ENCODE measurements at regions not wholly inside any gene's neighbourhood (a gene's known extent, or its start where the extent isn't known, plus 50 kb on each side); places are given as distances from the start of the nearest gene placed in this dataset.
"Not testable (repeated sequence)": the region's sequence is repeated elsewhere in the genome, so short reads cannot be mapped to it uniquely, and the experiment has no call there.

GRCh38 chr1:38185913-38186312 lies 139.3 kb upstream of the POU3F1 start:
- no peak for TF ChIP-seq ZNF274 (IDR thresholded peaks at IDR 0.05; ENCODE audit: low read depth, low read length)
- H3K4me3 ChIP-seq (ENCODE audit: low read length): no peak overlapping the region

- H3K4me3 ChIP-seq (ENCODE audit: low read length): no peak overlapping the region
- TF ChIP-seq ZNF274 (IDR thresholded peaks at IDR 0.05; ENCODE audit: low read depth, low read length): no peak
These were observed 137.2 kb upstream of the POU3F1 start for GRCh38 chr1:38183747-38184146.

DNA sequence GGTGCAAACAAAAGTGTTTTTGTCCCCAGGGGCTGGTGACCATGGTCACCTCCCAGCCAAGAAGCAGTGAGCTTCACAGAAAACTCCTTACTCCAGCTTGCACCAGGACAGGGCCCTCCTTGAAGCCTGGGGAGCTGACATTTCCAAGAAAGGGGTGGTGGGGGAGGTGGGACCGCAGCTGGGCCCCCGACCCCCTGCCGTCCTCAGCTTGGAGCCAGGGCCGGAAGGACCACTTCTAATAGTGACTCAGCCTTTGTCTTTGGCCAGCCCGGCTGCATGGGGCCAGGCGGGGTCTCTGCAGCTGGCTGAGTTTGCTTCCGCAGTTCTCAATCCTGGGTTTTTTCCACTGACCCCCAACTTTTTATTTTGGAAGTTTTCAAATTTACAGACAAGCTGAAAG lies 136.5 kb upstream of the POU3F1 start:
- H3K4me3 ChIP-seq (ENCODE audit: low read length): no peak overlapping the region
- TF ChIP-seq ZNF274 (IDR thresholded peaks at IDR 0.05; ENCODE audit: low read depth, low read length): no peak

GRCh38 chr1:38180388-38180787 lies 133.8 kb upstream of the POU3F1 start:
- not testable (repeated sequence) for H3K4me3 ChIP-seq (ENCODE audit: low read length)

DNA sequence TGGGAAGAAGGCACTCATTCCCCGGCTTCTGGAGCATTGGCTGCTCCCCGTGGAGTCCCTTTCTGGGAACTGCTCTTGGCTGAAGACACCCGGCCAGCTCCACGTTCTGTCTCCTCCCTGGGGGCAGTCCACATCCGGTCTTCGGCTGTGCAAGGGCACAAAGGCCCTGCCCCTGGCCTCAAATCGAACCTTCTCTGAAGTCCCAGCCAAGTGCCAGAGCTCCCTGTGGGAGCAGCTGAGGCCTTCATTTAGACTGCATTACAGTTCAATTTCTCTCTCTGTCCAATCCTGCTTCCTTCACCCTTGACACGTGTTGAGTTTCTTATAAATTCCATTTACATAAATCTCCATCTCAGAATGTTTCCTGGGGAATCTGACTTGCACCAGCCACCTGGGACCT lies 132.9 kb upstream of the POU3F1 start:
- no peak for TF ChIP-seq ZNF274 (IDR thresholded peaks at IDR 0.05; ENCODE audit: low read depth, low read length)
- no peak overlapping the region for H3K4me3 ChIP-seq (ENCODE audit: low read length)

- no peak for TF ChIP-seq ZNF274 (IDR thresholded peaks at IDR 0.05; ENCODE audit: low read depth, low read length)
These were observed 131.6 kb upstream of the POU3F1 start for GRCh38 chr1:38178216-38178615.

GRCh38 chr1:38175121-38175520 lies 128.5 kb upstream of the POU3F1 start:
- no peak overlapping the region for H3K4me3 ChIP-seq (ENCODE audit: low read length)

More at GRCh38 chr1:38178216-38178615, 131.6 kb upstream of the POU3F1 start:
- no peak overlapping the region for H3K4me3 ChIP-seq (ENCODE audit: low read length)

GRCh38 chr1:38173848-38174247 lies 127.3 kb upstream of the POU3F1 start:
- H3K4me3 ChIP-seq (ENCODE audit: low read length): no peak overlapping the region
- no peak for TF ChIP-seq ZNF274 (IDR thresholded peaks at IDR 0.05; ENCODE audit: low read depth, low read length)

More at GRCh38 chr1:38175121-38175520, 128.5 kb upstream of the POU3F1 start:
- no peak for TF ChIP-seq ZNF274 (IDR thresholded peaks at IDR 0.05; ENCODE audit: low read depth, low read length)

- TF ChIP-seq ZNF274 (IDR thresholded peaks at IDR 0.05; ENCODE audit: low read depth, low read length): no peak
- no peak overlapping the region for H3K4me3 ChIP-seq (ENCODE audit: low read length)
These were observed 126.7 kb upstream of the POU3F1 start for GRCh38 chr1:38173157-38173831.

- H3K4me3 ChIP-seq (ENCODE audit: low read length): no peak overlapping the region
- TF ChIP-seq ZNF274 (IDR thresholded peaks at IDR 0.05; ENCODE audit: low read depth, low read length): no peak
These were observed 122.5 kb upstream of the POU3F1 start for GRCh38 chr1:38169121-38169520.

DNA sequence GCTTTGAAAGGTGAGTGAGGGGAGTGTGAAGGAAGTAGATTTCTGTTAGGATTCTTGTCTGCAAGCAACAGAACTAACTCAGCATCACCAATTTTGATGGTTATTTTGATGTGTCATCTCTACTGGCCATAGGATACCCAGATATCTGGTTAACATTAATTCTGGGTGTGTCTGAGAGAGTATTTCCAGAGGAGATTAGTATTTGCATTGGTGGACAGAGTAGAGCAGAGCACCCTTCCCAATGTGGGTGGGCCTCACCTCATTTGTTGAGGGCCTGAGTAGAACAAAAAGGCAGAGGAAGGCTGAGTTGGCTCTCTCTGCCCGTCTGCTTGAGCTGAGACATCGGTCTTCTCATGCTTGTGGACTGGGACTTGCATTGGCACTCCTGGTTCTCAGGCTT lies 121.8 kb upstream of the POU3F1 start:
- no peak for TF ChIP-seq ZNF274 (IDR thresholded peaks at IDR 0.05; ENCODE audit: low read depth, low read length)
- no peak overlapping the region for H3K4me3 ChIP-seq (ENCODE audit: low read length)

DNA sequence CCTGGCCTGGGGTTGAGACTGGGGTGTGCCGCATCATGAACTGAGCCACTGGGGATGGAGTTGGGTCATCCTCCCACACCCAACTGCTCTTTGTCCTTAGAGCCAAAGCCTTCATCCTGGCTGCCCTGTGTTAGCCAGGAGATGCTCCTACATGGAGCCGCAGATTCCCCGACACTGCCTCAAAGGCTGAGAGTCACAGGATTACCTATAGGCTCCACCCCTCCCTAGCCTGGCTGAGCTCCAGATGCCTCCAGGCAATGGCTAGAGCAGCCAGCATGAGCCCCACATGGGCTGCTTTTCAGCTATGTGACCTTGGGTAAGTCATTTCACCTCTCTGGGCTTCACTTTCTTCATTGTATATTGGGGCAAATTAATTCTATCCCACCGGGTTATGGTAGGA lies 119.9 kb upstream of the POU3F1 start:
- H3K4me3 ChIP-seq (ENCODE audit: low read length): no peak overlapping the region
- no peak for TF ChIP-seq ZNF274 (IDR thresholded peaks at IDR 0.05; ENCODE audit: low read depth, low read length)

GRCh38 chr1:38153778-38154470 lies 107.3 kb upstream of the POU3F1 start:
- no peak for TF ChIP-seq ZNF274 (IDR thresholded peaks at IDR 0.05; ENCODE audit: low read depth, low read length)
- no peak overlapping the region for H3K4me3 ChIP-seq (ENCODE audit: low read length)

DNA sequence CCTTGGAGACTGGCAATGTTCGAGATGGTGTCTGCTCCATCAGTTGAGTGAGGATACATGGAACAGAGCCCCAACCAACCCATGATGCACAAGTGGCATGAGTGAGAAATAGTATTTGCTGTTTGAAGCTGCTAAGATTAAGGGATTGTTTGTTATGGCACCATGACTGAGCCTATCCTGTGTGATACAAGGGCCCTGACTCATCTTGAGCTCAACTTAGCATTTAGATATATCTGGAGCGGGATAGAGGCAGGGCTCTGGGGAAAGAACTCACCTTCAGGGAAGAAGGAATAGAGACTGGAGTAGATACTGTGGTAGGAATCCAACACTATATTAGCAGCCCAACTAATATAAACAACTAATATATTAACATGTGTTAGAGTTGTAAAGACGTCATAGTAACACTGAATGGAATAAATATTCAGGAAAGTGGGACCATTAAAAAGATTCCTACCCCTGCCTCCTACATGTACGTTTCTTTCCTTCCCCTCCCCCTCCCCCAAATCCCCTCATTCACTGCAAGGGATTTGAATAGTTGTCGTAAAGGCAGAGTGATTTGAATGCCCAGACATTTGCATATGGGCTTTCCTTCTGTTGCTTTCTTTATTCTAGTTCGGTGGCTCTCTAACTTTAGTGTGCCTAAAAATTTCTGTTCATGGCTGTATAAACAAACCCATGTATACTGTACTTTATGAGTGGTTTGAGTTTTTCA lies 106.6 kb upstream of the POU3F1 start:
- no peak overlapping the region for H3K4me3 ChIP-seq (ENCODE audit: low read length)
- TF ChIP-seq ZNF274 (IDR thresholded peaks at IDR 0.05; ENCODE audit: low read depth, low read length): no peak

Data from GM08714 (cell line).